OCI-LY3 (cell line): ENCODE measurements at regions not wholly inside any gene's neighbourhood (a gene's known extent, or its start where the extent isn't known, plus 50 kb on each side); places are given as distances from the start of the nearest gene placed in this dataset.

Experiments
- H2AFZ ChIP-seq: fragments of 200-600, 300-600 bp; shearing (Covaris generic); 2 replicates; pipeline ENCODE4 v1.6.0; 2014; ENCODE audit warnings: antibody characterized with exemption, low read depth, low read length
- H3K27ac ChIP-seq: fragments of 200-600, 300-600 bp; sonication (generic); 2 replicates; pipeline ENCODE4 v1.5.1; 2014; ENCODE audit warnings: mild to moderate bottlenecking, low read length, moderate library complexity, mixed read lengths
- H3K27me3 ChIP-seq: fragments of 200-600, 300-600 bp; sonication (generic); 2 replicates; pipeline ENCODE4 v1.6.1; 2014; ENCODE audit warnings: low read depth, low read length, mixed read lengths
- H3K36me3 ChIP-seq: fragments of 200-600, 300-600 bp; sonication (generic); replicated peaks from 2 replicates; pipeline ENCODE3; 2014; ENCODE audit warnings: low read depth, low read length, mixed read lengths
- H3K4me1 ChIP-seq: fragments of 300-600, 200-600 bp; sonication (generic); 2 replicates; pipeline ENCODE4 v1.6.1; 2014; ENCODE audit warnings: low read length, mixed read lengths
- H3K4me2 ChIP-seq: fragments of 200-600, 300-600 bp; sonication (generic); 2 replicates; pipeline ENCODE4 v1.6.1; 2014; ENCODE audit warnings: low read length, mixed read lengths
- H3K4me3 ChIP-seq: fragments of 300-600, 200-600 bp; sonication (generic); 2 replicates; pipeline ENCODE4 v1.5.1; 2014; ENCODE audit warnings: antibody characterized with exemption, mild to moderate bottlenecking, low read length, moderate library complexity
- H3K79me2 ChIP-seq: fragments of 300-600, 200-600 bp; shearing (Covaris generic); 2 replicates; pipeline ENCODE4 v1.6.1; 2014; ENCODE audit warnings: mild to moderate bottlenecking, low read length, mixed read lengths
- H3K9ac ChIP-seq: fragments of 300-600, 200-600 bp; shearing (Covaris generic); 2 replicates; pipeline ENCODE4 v1.6.0; 2014; ENCODE audit warnings: mild to moderate bottlenecking, low read length, moderate library complexity
- H3K9me3 ChIP-seq: fragments of 200-600, 300-600 bp; shearing (Covaris generic); 2 replicates; pipeline ENCODE4 v1.6.1; 2014; ENCODE audit warnings: low read length, mixed read lengths; ENCODE audit not compliant: insufficient read depth
- H4K20me1 ChIP-seq: fragments of 200-600, 300-600 bp; sonication (generic); 2 replicates; pipeline ENCODE4 v1.6.1; 2016; ENCODE audit warnings: low read length, mixed read lengths; ENCODE audit not compliant: insufficient read depth
- CTCF ChIP-seq: fragments of 200-600, 300-600 bp; sonication (generic); IDR thresholded peaks from 2 replicates; pipeline ENCODE4 v1.5.1; 2014; ENCODE audit warnings: antibody characterized with exemption, low read length, low read depth
- EZH2phosphoT487 ChIP-seq: fragments of 200-600 bp; shearing (Covaris generic); IDR thresholded peaks from 2 replicates; pipeline ENCODE4 v1.6.1; 2018; ENCODE audit warnings: antibody characterized with exemption, mixed run types, low read depth

GRCh38 chr13:56271686-56272085 is 869.0 kb upstream of the PRR20A start:
- H3K9me3 ChIP-seq: no peaks in the 10 kb centered on the region
- H3K4me1 ChIP-seq: no peaks in the 10 kb centered on the region
- TF ChIP-seq EZH2phosphoT487 (no peak), CTCF (no peak)
- H4K20me1 ChIP-seq: no peaks in the 10 kb centered on the region
- no peak overlapping the region for H3K9ac ChIP-seq
- H2AFZ ChIP-seq: no peak overlapping the region
- no peaks in the 10 kb centered on the region for H3K79me2 ChIP-seq
- no peak overlapping the region for H3K4me3 ChIP-seq
- no peaks in the 10 kb centered on the region for H3K36me3 ChIP-seq
- no peaks in the 10 kb centered on the region for H3K27me3 ChIP-seq
- H3K27ac ChIP-seq: no peak overlapping the region
- no peak overlapping the region for H3K4me2 ChIP-seq

- Histone ChIP-seq H4K20me1 (no peaks in the 10 kb centered on the region), H3K4me3 (no peak overlapping the region), H3K9ac (no peak overlapping the region), H3K27me3 (no peaks in the 10 kb centered on the region), H3K4me2 (no peak overlapping the region), H3K36me3 (no peaks in the 10 kb centered on the region), H3K79me2 (no peaks in the 10 kb centered on the region), H2AFZ (no peak overlapping the region), H3K4me1 (no peaks in the 10 kb centered on the region), H3K27ac (no peak overlapping the region), H3K9me3 (peaks cover 7% of the 10 kb centered on the region; the same call in 1 of the 2 replicates)
- TF ChIP-seq CTCF (no peak), EZH2phosphoT487 (no peak)
These were observed 857.4 kb upstream of the PRR20A start for GRCh38 chr13:56283262-56283828.

GRCh38 chr13:56299650-56300049 is 841.1 kb upstream of the PRR20A start:
- Histone ChIP-seq H3K79me2 (no peaks in the 10 kb centered on the region), H3K4me1 (no peaks in the 10 kb centered on the region), H3K36me3 (no peaks in the 10 kb centered on the region), H3K4me2 (no peak overlapping the region), H3K9me3 (no peaks in the 10 kb centered on the region), H3K27ac (no peak overlapping the region), H3K9ac (no peak overlapping the region), H2AFZ (no peak overlapping the region), H3K4me3 (no peak overlapping the region), H4K20me1 (no peaks in the 10 kb centered on the region), H3K27me3 (no peaks in the 10 kb centered on the region)
- TF ChIP-seq CTCF (no peak), EZH2phosphoT487 (no peak)

GRCh38 chr13:56314765-56315164 is 826.0 kb upstream of the PRR20A start:
- no peak for TF ChIP-seq EZH2phosphoT487
- TF ChIP-seq CTCF: no peak
- Histone ChIP-seq H3K4me1 (no peaks in the 10 kb centered on the region), H3K79me2 (no peaks in the 10 kb centered on the region), H4K20me1 (no peaks in the 10 kb centered on the region), H2AFZ (no peak overlapping the region), H3K9ac (no peak overlapping the region), H3K4me2 (no peak overlapping the region), H3K27me3 (no peaks in the 10 kb centered on the region), H3K4me3 (no peak overlapping the region), H3K36me3 (no peaks in the 10 kb centered on the region), H3K27ac (no peak overlapping the region), H3K9me3 (no peaks in the 10 kb centered on the region)
